Kidney (tissue), 13 donors: ENCODE measurements at regions not wholly inside any gene's neighbourhood (a gene's known extent, or its start where the extent isn't known, plus 50 kb on each side); places are given as distances from the start of the nearest gene placed in this dataset.

ENCODE experiments used
- DNase-seq, 5 donors: peaks; one replicate each; pipeline ENCODE4 v3.0.0-alpha.2; 2013 to 2020
- FAIRE-seq: peaks from 2 replicates; lab custom pipeline; 2012; peaks lifted over from hg19 to GRCh38; lab: Jason Lieb, UNC
- H3K27ac ChIP-seq, 2 donors: one replicate each; pipeline ENCODE4 v1.7.0; 2013; ENCODE audit warnings: low read depth in 2 of 2, low read length in 2 of 2, inconsistent platforms in 1 of 2
- H3K27me3 ChIP-seq: one replicate; pipeline ENCODE4 v1.7.1; 2013; ENCODE audit warnings: low read length, inconsistent platforms; ENCODE audit not compliant: control insufficient read depth, insufficient read depth
- H3K36me3 ChIP-seq, 3 donors: one replicate each; pipeline versions ENCODE4 v1.7.0 to v1.7.1; 2013; ENCODE audit warnings: low read length in 3 of 3, control low read depth in 1 of 3, inconsistent platforms in 1 of 3; ENCODE audit not compliant: insufficient read depth in 3 of 3, control insufficient read depth in 2 of 3
- H3K4me1 ChIP-seq, 3 donors: one replicate each; pipeline versions ENCODE4 v1.7.0 to v1.7.1; 2013; ENCODE audit warnings: low read length in 3 of 3, inconsistent platforms in 1 of 3, low read depth in 1 of 3; ENCODE audit not compliant: control insufficient read depth in 2 of 3, insufficient read depth in 2 of 3
- H3K4me3 ChIP-seq, 3 donors: one replicate each; pipeline versions ENCODE4 v1.7.0 to v1.8.1; 2013; ENCODE audit warnings: low read length in 3 of 3, control low read depth in 1 of 3, inconsistent platforms in 1 of 3
- H3K9ac ChIP-seq, 3 donors: one replicate each; pipeline versions ENCODE4 v1.7.0 to v1.7.1; 2013; ENCODE audit warnings: low read length in 3 of 3, control low read depth in 1 of 3, inconsistent platforms in 1 of 3
- H3K9me3 ChIP-seq, 3 donors: one replicate each; pipeline versions ENCODE4 v1.7.0 to v1.7.1; 2013; ENCODE audit warnings: low read length in 3 of 3, control low read depth in 1 of 3, inconsistent platforms in 1 of 3; ENCODE audit not compliant: control insufficient read depth in 2 of 3, insufficient read depth in 1 of 3
- CTCF ChIP-seq: IDR thresholded peaks from 3 replicates; pipeline ENCODE4 v1.5.1; 2012; ENCODE audit warnings: mild to moderate bottlenecking, moderate library complexity, borderline replicate concordance; ENCODE audit not compliant: insufficient read depth; ENCODE audit errors: extremely low read depth
- intact Hi-C: fragments of 100-400 bp; cut with DNase I; formaldehyde crosslinking; loops from one replicate; pipeline ENCODE4 v1.11.1; 2022
- donor health status: control.
- donor health status: control.
- donor health status: control.
- donor health status: control.
- donor health status: control.
- donor health status: DM: yes; HTN: yes; CAD: no.
- donor health status: Normal renal cell carcinoma (clear cell type).

DNA sequence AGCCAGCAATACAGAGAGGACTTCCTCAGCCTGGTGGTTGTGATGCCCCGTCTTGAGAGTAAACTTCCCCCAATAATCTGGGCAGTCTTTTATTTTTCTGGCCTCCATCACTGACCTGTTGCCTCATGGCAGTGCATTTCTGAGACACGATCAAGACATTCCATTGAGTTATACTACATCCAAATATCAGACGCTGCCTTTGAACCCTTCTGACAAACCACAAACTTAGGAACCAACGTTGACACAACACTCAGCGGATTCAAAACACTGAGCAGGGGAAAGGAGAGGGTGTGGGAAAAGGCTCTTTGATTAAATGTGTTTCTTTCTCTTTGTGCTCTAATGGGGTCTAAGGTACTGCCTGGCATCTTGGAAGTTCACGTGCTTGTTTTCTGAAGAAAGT is 100.7 kb upstream of the TBX5 start:
- H3K36me3 ChIP-seq, result no peaks in the 10 kb centered on the region
- H3K9me3 ChIP-seq, result no peaks in the 10 kb centered on the region
- intact Hi-C loops, result loop anchor here (5.0 kb wide), 1 partner anchor 524 kb away; no protein-coding TSS in a partner anchor
- no peak for TF ChIP-seq CTCF
- no peak for FAIRE-seq
- H3K9ac ChIP-seq, result no peak overlapping the region
- no peak for DNase-seq
- peaks cover 12% of the 10 kb centered on the region for H3K27me3 ChIP-seq
- no peak overlapping the region for H3K27ac ChIP-seq
- no peak overlapping the region for H3K4me3 ChIP-seq
- no peaks in the 10 kb centered on the region for H3K4me1 ChIP-seq

- Histone ChIP-seq H3K9me3 (no peaks in the 10 kb centered on the region), H3K36me3 (no peaks in the 10 kb centered on the region), H3K27me3 (peaks cover 22% of the 10 kb centered on the region), H3K4me3 (no peak overlapping the region), H3K27ac (no peak overlapping the region), H3K4me1 (no peaks in the 10 kb centered on the region), H3K9ac (no peak overlapping the region)
- DNase-seq, result no peak
- no peak for TF ChIP-seq CTCF
- intact Hi-C loops, result no loop called here
- FAIRE-seq, result no peak
Observed at GRCh38 chr12:114504311-114504710, 98.4 kb upstream of the TBX5 start.

- H3K36me3 ChIP-seq, result no peaks in the 10 kb centered on the region
- no peak overlapping the region for H3K27ac ChIP-seq
- peaks cover 22% of the 10 kb centered on the region for H3K27me3 ChIP-seq
- DNase-seq (no peak), FAIRE-seq (no peak)
- H3K9ac ChIP-seq, result no peak overlapping the region
- no peaks in the 10 kb centered on the region for H3K9me3 ChIP-seq
- intact Hi-C loops, result no loop called here
- H3K4me3 ChIP-seq, result no peak overlapping the region
- H3K4me1 ChIP-seq, result no peaks in the 10 kb centered on the region
- TF ChIP-seq CTCF, result no peak
Observed at GRCh38 chr12:114501474-114501807, 95.5 kb upstream of the TBX5 start.

DNA sequence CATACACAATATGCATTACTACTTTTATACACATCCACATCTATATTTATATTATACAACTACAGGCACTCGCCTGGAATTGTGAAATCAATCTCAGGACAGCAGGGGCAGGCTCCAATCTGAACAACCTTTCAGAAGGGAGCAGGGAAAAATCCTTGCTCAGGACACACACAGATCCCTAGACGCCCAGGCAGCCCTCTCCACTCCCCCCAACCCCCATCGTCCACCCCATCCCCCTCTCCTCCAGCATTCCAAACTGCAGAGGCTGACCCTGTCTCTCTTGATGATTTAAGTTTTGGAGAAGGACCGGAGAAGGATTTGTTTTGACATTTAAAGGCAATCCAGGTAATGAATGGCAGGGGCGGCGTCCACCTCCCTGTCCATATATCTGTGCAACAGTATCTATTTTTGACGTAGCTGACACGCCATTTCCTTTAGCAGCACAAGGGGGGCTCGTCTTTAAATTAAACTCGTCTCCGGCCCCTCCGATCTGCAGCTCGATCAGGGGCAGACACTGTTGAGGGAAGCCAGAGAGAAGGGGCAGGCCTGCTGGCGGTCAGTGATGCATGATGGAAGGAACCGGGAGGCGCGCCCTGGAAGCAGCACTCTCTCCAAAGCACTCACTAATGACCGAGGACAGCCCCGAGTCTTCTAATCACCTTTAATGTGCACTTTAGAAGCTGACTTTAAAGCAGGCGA is 95.0 kb upstream of the TBX5 start:
- no peak for FAIRE-seq
- Histone ChIP-seq H3K4me3 (no peak overlapping the region), H3K27ac (no peak overlapping the region), H3K9me3 (no peaks in the 10 kb centered on the region), H3K36me3 (no peaks in the 10 kb centered on the region), H3K9ac (no peak overlapping the region), H3K27me3 (peaks cover 22% of the 10 kb centered on the region), H3K4me1 (no peaks in the 10 kb centered on the region)
- peak in 2 of 5 donors; percentile 18 to 34 for DNase-seq
- intact Hi-C loops, result no loop called here
- no peak for TF ChIP-seq CTCF
